ENCODE measurements at regions not wholly inside any gene's neighbourhood (a gene's known extent, or its start where the extent isn't known, plus 50 kb on each side); places are given as distances from the start of the nearest gene placed in this dataset.

DNA sequence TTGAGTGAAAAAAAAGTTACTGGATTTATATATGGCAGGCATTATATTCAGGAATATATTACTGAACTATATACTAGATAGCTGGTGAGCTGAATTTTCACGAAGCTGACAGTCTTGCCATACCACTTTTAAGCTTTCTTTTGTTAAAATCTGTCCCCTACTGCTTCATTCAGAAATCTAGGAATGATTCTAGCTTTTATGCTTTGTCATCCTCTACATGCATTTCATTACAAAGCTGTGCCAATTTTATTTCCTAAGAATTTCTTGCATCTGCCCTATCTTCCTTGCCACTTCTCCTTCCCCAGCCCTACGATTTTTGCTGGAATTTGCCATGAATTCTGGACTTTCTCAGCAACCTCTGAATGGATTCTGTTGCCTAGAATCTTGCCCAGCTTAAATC is 158.5 kb upstream of the ADGRB3 start:
- no peaks in the 10 kb centered on the region for H3K36me3 ChIP-seq
- H3K27ac ChIP-seq = no peak overlapping the region
- WGBS, 2 donors (ENCODE audit: low coverage in 1 of 2) = 41 to 51% methylated on average over 2 of the region's 2 CpGs
- no peaks in the 10 kb centered on the region for H3K9me3 ChIP-seq
- no peak for DNase-seq
- intact Hi-C loops (cut with DNase I; ENCODE audit: low total_unique reads) (no loop called here), in situ Hi-C loops (cut with MboI; ENCODE audit: low pct_ligation_motif_present in 1 of 4, low pct_unique_long_range_greater_than_20kb in 1 of 4, low sequenced_read_pairs in 3 of 4) (no loop called here)
- H3K4me1 ChIP-seq = no peaks in the 10 kb centered on the region
- TF ChIP-seq EP300 (IDR thresholded peaks at IDR 0.05; ENCODE audit: low read depth) = no peak
- no peak overlapping the region for H3K4me3 ChIP-seq
- no peaks in the 10 kb centered on the region for H3K27me3 ChIP-seq

DNA sequence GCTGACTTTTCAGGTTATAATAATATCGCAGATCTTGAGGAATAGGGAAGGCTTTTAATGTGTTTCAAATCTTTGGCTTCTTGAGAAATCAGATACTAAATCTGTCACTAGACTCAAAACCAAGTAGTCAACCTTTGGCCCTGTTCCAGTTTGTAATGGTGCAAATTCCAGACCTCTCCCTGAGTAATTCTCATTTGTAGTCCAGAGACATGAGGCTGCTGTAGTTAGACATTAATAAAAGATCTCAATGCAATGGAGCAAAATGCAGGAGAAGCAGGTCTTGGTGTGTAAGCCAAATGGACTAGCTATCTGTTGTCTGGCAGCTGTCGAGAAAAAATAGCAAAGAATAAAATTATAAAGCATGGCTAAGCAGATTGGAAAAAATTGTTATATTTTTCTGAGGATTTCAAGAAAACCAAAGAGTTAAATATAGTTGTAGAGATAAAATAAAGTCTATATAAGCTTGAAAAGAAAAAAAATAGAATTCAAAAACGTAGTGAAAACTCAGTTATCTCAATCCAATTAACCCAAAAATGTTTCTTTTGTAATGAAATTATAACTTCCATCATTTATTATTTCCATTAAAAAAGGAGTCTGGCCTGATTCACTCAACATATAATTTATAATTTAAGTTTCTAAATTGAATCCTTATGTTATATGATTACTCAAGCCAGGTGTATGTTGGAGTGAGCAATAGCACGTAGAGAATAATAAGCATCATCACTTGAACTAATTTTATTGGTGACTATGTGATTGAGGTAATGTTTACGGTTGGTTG is 161.5 kb upstream of the ADGRB3 start:
- Histone ChIP-seq H3K27ac (no peak overlapping the region), H3K4me1 (no peaks in the 10 kb centered on the region), H3K4me3 (no peak overlapping the region), H3K27me3 (no peaks in the 10 kb centered on the region), H3K36me3 (no peaks in the 10 kb centered on the region), H3K9me3 (no peaks in the 10 kb centered on the region)
- DNase-seq = no peak
- in situ Hi-C loops (cut with MboI; ENCODE audit: low pct_ligation_motif_present in 1 of 4, low pct_unique_long_range_greater_than_20kb in 1 of 4, low sequenced_read_pairs in 3 of 4) = no loop called here
- WGBS, 2 donors (ENCODE audit: low coverage in 1 of 2) = 69 to 70% methylated on average over 5 of the region's 5 CpGs
- TF ChIP-seq EP300 (IDR thresholded peaks at IDR 0.05; ENCODE audit: low read depth) (no peak), POLR2A (IDR thresholded peaks at IDR 0.05) (no peak), CTCF (IDR thresholded peaks at IDR 0.05) (no peak), POLR2AphosphoS5 (IDR thresholded peaks at IDR 0.05) (no peak)
- intact Hi-C loops (cut with DNase I; ENCODE audit: low total_unique reads) = no loop called here

- no peaks in the 10 kb centered on the region for H3K36me3 ChIP-seq
- in situ Hi-C loops (cut with MboI; ENCODE audit: low pct_ligation_motif_present in 1 of 4, low pct_unique_long_range_greater_than_20kb in 1 of 4, low sequenced_read_pairs in 3 of 4) (no loop called here), intact Hi-C loops (cut with DNase I; ENCODE audit: low total_unique reads) (no loop called here)
- H3K27ac ChIP-seq = no peak overlapping the region
- no peak overlapping the region for H3K4me3 ChIP-seq
- no peaks in the 10 kb centered on the region for H3K4me1 ChIP-seq
- 44 to 45% methylated on average over 4 of the region's 4 CpGs for WGBS, 2 donors (ENCODE audit: low coverage in 1 of 2)
- no peak for DNase-seq
- H3K9me3 ChIP-seq = no peaks in the 10 kb centered on the region
- no peak for TF ChIP-seq CTCF (IDR thresholded peaks at IDR 0.05)
- no peak for TF ChIP-seq POLR2AphosphoS5 (IDR thresholded peaks at IDR 0.05)
- TF ChIP-seq POLR2A (IDR thresholded peaks at IDR 0.05) = no peak
- no peak for TF ChIP-seq EP300 (IDR thresholded peaks at IDR 0.05; ENCODE audit: low read depth)
- no peaks in the 10 kb centered on the region for H3K27me3 ChIP-seq
Observed at GRCh38 chr6:68468244-68468884, 166.7 kb upstream of the ADGRB3 start.

- no peak overlapping the region for H3K27ac ChIP-seq
- no peak overlapping the region for H3K4me3 ChIP-seq
- H3K36me3 ChIP-seq = no peaks in the 10 kb centered on the region
- no peak for DNase-seq
- intact Hi-C loops (cut with DNase I; ENCODE audit: low total_unique reads) = no loop called here
- in situ Hi-C loops (cut with MboI; ENCODE audit: low pct_ligation_motif_present in 1 of 4, low pct_unique_long_range_greater_than_20kb in 1 of 4, low sequenced_read_pairs in 3 of 4) = no loop called here
- no peaks in the 10 kb centered on the region for H3K4me1 ChIP-seq
- H3K27me3 ChIP-seq = no peaks in the 10 kb centered on the region
- 74 to 84% methylated on average over 3 of the region's 3 CpGs for WGBS, 2 donors (ENCODE audit: low coverage in 1 of 2)
- no peaks in the 10 kb centered on the region for H3K9me3 ChIP-seq
- TF ChIP-seq POLR2A (IDR thresholded peaks at IDR 0.05) (no peak), CTCF (IDR thresholded peaks at IDR 0.05) (no peak), EP300 (IDR thresholded peaks at IDR 0.05; ENCODE audit: low read depth) (no peak), POLR2AphosphoS5 (IDR thresholded peaks at IDR 0.05) (no peak)
Observed at GRCh38 chr6:68458447-68458846, 176.6 kb upstream of the ADGRB3 start.
